ENCODE measurements at regions not wholly inside any gene's neighbourhood (a gene's known extent, or its start where the extent isn't known, plus 50 kb on each side); places are given as distances from the start of the nearest gene placed in this dataset.
A peak's percentile ranks its signal among the peaks of the same experiment; 100 is the strongest.

DNA sequence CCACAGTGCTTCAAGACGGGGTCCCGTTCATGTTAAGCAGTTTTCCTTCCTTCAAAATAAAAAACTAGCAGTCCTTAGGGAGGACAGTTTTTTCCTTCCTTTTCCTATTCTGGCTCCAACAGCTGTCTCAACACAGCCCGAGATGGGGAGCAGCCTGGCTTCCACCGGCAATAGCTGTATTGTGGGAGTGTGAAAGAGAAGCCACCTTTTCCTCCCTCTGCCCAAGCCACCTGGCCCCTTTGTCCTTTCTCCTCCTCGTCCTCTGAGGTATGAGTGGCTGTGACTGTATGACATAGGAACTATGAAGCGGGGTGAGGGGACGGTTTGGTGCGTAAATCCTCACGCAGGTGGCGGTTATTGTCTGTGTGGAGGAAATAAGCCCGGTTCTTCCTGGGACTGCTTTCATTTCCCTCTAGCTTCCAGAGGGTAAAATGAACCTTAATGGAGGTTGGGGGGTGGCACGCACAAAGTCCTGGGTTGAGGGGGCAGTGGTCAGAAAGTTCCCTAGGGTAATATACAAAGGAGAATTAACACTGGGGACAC is 292.0 kb upstream of the DMRT1 start:
- intact Hi-C loops (cut with DNase I; ENCODE audit: low total_unique reads): loop anchor here (10.0 kb wide), 1 partner anchor 145 kb away; no protein-coding TSS in a partner anchor
- Histone ChIP-seq H3K4me3 (no peak overlapping the region), H3K4me1 (peaks cover 35 to 78% (median 49%) of the 10 kb centered on the region in 4 donors), H3K36me3 (no peaks in the 10 kb centered on the region), H3K27me3 (no peaks in the 10 kb centered on the region), H3K27ac (peak overlapping the region in 2 of 5 donors; percentile 16 to 47), H3K9me3 (no peaks in the 10 kb centered on the region)
- peak in 1 of 2 donors; percentile 37 for DNase-seq
- TF ChIP-seq POLR2AphosphoS5 (IDR thresholded peaks at IDR 0.05) (no peak), POLR2A (IDR thresholded peaks at IDR 0.05) (no peak), EP300 (IDR thresholded peaks at IDR 0.05) (no peak)
- TF ChIP-seq, protein P1, sequence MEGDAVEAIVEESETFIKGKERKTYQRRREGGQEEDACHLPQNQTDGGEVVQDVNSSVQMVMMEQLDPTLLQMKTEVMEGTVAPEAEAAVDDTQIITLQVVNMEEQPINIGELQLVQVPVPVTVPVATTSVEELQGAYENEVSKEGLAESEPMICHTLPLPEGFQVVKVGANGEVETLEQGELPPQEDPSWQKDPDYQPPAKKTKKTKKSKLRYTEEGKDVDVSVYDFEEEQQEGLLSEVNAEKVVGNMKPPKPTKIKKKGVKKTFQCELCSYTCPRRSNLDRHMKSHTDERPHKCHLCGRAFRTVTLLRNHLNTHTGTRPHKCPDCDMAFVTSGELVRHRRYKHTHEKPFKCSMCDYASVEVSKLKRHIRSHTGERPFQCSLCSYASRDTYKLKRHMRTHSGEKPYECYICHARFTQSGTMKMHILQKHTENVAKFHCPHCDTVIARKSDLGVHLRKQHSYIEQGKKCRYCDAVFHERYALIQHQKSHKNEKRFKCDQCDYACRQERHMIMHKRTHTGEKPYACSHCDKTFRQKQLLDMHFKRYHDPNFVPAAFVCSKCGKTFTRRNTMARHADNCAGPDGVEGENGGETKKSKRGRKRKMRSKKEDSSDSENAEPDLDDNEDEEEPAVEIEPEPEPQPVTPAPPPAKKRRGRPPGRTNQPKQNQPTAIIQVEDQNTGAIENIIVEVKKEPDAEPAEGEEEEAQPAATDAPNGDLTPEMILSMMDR (IDR thresholded peaks at IDR 0.05): no peak
- 73 to 81% (median 75%) methylated on average over 12 of the region's 12 CpGs for WGBS, 5 donors

DNA sequence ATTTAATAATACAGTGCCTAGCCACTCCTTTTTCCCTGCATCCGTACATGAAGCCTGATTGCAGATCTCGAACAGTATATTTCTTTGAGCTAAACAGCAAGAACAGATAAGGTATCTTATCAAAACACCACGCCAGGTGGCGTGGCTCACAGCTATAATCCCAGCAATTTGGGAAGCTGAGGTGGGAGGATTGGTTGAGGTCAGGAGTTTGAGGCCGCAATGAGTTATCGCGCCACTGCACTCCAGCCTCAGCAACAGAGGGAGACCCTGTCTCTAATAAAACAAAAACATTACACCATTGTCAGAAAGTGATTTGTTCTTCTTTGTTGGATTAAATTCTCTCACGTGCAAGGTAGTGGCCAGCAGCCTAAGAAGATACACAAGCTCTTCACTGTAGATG is 291.2 kb upstream of the DMRT1 start:
- 34 to 55% (median 52%) methylated on average over 8 of the region's 8 CpGs for WGBS, 5 donors
- TF ChIP-seq POLR2A (IDR thresholded peaks at IDR 0.05): no peak
- TF ChIP-seq POLR2AphosphoS5 (IDR thresholded peaks at IDR 0.05): peak in 2 of 3 donors; percentile 6 to 8
- H3K27me3 ChIP-seq: no peaks in the 10 kb centered on the region
- H3K4me1 ChIP-seq: peaks cover 35 to 76% (median 49%) of the 10 kb centered on the region in 4 donors
- H3K4me3 ChIP-seq: no peak overlapping the region
- H3K27ac ChIP-seq: peak overlapping the region in 1 of 5 donors; percentile 47
- H3K9me3 ChIP-seq: no peaks in the 10 kb centered on the region
- H3K36me3 ChIP-seq: no peaks in the 10 kb centered on the region
- DNase-seq: peak in 1 of 2 donors; percentile 40
- intact Hi-C loops (cut with DNase I; ENCODE audit: low total_unique reads): no loop called here

DNA sequence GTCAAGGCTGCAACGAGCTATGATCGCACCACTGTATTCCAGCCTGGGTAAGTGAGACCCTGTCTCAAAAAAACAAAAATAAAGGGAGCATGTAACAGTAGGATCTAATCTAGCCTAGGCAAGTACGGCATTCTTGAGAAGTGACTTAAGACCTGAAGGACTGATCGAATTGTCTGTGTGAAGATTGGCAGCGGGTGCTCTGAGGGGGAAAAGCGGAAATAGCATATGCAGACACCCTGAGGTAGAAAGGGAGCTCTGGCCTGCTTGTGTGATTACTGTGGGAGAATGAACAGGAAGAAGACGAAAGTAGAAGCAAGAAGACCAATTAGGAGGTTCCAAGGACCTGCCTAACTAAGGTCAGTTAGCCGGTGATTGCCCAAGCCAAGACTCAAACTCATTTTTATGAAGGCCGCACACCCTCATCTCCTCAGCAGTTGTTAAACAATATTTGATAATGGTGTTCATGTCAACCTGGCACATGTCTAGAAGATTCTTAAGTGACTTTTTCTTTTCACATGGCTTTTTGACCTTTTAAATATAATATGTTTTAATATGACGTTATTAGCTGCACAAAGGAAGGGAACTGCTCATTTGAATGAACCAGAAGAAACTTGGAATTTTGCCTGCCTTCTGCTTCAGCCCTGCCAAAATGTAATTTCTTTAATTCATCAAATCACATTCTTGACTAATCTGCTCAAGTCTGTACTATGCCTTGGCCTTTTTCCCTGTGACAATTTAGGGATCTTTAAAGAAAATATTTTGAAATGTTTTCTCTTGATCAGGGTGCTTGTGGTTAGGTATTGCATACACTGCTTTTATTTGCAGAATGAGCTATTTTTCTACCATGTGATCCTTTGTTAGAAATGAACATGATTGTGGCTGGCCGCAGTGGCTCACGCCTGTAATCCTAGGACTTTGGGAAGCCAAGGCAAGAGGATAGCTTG is 289.2 kb upstream of the DMRT1 start:
- intact Hi-C loops (cut with DNase I; ENCODE audit: low total_unique reads): no loop called here
- Histone ChIP-seq H3K9me3 (no peaks in the 10 kb centered on the region), H3K27ac (peak overlapping the region in 4 of 5 donors; percentile 23 to 54 (median 42)), H3K4me3 (no peak overlapping the region), H3K4me1 (peaks cover 19 to 67% (median 38%) of the 10 kb centered on the region in 4 donors), H3K27me3 (no peaks in the 10 kb centered on the region), H3K36me3 (no peaks in the 10 kb centered on the region)
- WGBS, 5 donors: 54 to 65% (median 63%) methylated on average over 12 of the region's 12 CpGs
- TF ChIP-seq, protein P1 (IDR thresholded peaks at IDR 0.05): no peak
- TF ChIP-seq POLR2AphosphoS5 (IDR thresholded peaks at IDR 0.05): peak in 1 of 3 donors; percentile 47
- DNase-seq: peak in 1 of 2 donors; percentile 79

DNA sequence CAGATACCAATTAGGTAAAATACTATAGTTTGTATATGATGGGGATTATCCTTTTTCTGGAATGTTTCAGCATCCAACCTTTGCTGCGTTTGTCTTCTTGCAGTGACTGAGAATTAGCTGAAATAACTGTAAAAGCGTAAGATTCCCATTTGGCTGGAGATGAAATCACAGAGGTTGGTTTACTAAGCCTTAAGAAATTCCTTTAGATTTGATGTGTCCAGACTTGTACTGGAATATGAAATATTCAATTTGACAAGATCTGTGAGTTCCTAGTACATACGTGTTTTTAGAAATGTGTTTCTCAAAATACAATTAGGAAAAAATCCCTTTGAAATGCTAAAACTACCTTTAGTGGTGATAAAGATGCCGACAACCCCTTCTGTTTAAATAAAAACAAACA is 286.0 kb upstream of the DMRT1 start:
- no peaks in the 10 kb centered on the region for H3K9me3 ChIP-seq
- peaks cover 6 to 47% (median 22%) of the 10 kb centered on the region in 4 donors for H3K4me1 ChIP-seq
- intact Hi-C loops (cut with DNase I; ENCODE audit: low total_unique reads): no loop called here
- no peak overlapping the region for H3K27ac ChIP-seq
- no peaks in the 10 kb centered on the region for H3K36me3 ChIP-seq
- no peak overlapping the region for H3K4me3 ChIP-seq
- TF ChIP-seq POLR2A (IDR thresholded peaks at IDR 0.05): no peak
- no peak for TF ChIP-seq EP300 (IDR thresholded peaks at IDR 0.05)
- TF ChIP-seq, protein P1 (IDR thresholded peaks at IDR 0.05): no peak
- no peak for TF ChIP-seq POLR2AphosphoS5 (IDR thresholded peaks at IDR 0.05)
- 69 to 93% (median 83%) methylated on average over 4 of the region's 4 CpGs for WGBS, 5 donors
- DNase-seq: no peak
- H3K27me3 ChIP-seq: no peaks in the 10 kb centered on the region
